ENCODE measurements at regions not wholly inside any gene's neighbourhood (a gene's known extent, or its start where the extent isn't known, plus 50 kb on each side); places are given as distances from the start of the nearest gene placed in this dataset.

DNA sequence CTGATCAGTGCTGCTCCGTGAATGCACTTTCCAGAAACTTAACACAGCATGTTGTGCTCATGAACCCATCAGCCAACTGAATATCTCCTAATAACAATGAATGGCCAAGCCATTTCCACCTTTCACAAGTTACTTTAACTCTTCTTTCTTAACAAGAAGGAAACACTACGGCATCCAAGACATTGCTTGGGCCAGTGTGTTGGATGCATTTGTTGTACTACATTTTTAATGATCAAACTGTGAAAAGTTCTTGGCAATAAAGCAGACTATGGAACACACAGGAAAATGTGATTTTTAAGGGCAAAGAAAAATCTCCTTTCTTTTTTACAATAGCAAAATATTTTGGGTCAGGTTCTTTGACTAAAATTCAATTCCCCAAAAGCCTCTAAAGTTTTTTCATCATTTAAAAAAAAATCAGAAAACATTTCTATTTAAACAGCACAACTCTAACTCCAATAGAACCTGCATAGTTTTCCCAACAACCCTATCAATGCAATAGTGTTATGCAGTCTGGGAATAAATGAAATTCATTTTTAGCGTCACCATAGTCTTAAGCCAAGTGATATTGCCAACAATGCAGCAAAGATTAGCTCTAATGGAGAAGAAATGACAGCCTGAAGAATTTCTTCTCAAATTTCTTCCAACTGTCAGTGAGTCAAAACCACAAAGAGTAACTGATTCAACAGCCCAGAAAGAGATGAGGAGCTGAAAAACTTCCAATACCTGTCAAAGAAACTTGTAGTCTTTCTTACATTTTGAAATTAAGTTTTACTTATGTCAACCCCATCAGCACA lies 50.7 kb upstream of the PTPRR start:
- in situ Hi-C loops (cut with HindIII; ENCODE audit: low pct_unique_long_range_greater_than_20kb, low sequenced_read_pairs): no loop called here
- no peak for DNase-seq (ENCODE audit: low read depth)
